ENCODE measurements at regions not wholly inside any gene's neighbourhood (a gene's known extent, or its start where the extent isn't known, plus 50 kb on each side); places are given as distances from the start of the nearest gene placed in this dataset.

DNA sequence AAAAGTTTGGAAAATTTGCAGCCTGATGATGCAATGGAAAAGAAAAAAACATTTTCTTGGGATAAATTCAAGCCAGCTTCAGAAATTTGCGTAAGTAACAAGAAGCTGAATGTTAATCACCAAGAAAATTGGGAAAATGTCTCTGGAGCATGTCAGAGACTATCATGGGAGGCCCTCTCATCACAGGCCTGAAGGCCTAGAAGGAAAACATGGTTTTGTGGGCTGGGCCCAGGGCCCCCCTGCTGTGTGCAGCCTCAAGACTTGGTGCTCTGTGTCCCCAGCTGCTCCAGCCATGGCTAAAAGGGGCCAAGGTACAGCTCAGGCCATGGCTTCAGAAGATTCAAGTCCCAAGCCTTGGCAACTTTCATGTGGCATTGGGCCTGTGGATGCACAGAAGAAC lies 1049.8 kb upstream of the GRIA3 start:
- TF ChIP-seq HDAC2 (IDR thresholded peaks at IDR 0.05) (no peak), NR2C2 (IDR thresholded peaks at IDR 0.05; ENCODE audit: borderline replicate concordance, control insufficient read depth, insufficient read length, low read depth) (no peak), ZBED1 (IDR thresholded peaks at IDR 0.05; ENCODE audit: borderline replicate concordance) (no peak), POLR2AphosphoS5 (IDR thresholded peaks at IDR 0.05; ENCODE audit: low read length) (no peak), KDM1A (IDR thresholded peaks at IDR 0.05; ENCODE audit: borderline replicate concordance) (no peak)
- TF ChIP-seq, protein P1, sequence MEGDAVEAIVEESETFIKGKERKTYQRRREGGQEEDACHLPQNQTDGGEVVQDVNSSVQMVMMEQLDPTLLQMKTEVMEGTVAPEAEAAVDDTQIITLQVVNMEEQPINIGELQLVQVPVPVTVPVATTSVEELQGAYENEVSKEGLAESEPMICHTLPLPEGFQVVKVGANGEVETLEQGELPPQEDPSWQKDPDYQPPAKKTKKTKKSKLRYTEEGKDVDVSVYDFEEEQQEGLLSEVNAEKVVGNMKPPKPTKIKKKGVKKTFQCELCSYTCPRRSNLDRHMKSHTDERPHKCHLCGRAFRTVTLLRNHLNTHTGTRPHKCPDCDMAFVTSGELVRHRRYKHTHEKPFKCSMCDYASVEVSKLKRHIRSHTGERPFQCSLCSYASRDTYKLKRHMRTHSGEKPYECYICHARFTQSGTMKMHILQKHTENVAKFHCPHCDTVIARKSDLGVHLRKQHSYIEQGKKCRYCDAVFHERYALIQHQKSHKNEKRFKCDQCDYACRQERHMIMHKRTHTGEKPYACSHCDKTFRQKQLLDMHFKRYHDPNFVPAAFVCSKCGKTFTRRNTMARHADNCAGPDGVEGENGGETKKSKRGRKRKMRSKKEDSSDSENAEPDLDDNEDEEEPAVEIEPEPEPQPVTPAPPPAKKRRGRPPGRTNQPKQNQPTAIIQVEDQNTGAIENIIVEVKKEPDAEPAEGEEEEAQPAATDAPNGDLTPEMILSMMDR (IDR thresholded peaks at IDR 0.05 in 2 of 3, conservative IDR thresholded peaks at IDR 0.05 in 1 of 3; ENCODE audit: control insufficient read depth in 2 of 3, extremely low read depth in 1 of 3, insufficient read depth in 1 of 3, low read depth in 3 of 3, low read length in 3 of 3) = no peak

All from GM12878 (cell line).